ENCODE measurements at regions not wholly inside any gene's neighbourhood (a gene's known extent, or its start where the extent isn't known, plus 50 kb on each side); places are given as distances from the start of the nearest gene placed in this dataset.

- no peak for TF ChIP-seq EZH2 (IDR thresholded peaks at IDR 0.05; ENCODE audit: insufficient read depth, poor library complexity, severe bottlenecking)
- TF ChIP-seq EZH2phosphoT487 (IDR thresholded peaks at IDR 0.05; ENCODE audit: insufficient read depth, low read depth) = no peak
Measured at GRCh38 chr5:19411936-19412335, 576.1 kb downstream of the CDH18 start.
